ENCODE measurements at regions not wholly inside any gene's neighbourhood (a gene's known extent, or its start where the extent isn't known, plus 50 kb on each side); places are given as distances from the start of the nearest gene placed in this dataset.

DNA sequence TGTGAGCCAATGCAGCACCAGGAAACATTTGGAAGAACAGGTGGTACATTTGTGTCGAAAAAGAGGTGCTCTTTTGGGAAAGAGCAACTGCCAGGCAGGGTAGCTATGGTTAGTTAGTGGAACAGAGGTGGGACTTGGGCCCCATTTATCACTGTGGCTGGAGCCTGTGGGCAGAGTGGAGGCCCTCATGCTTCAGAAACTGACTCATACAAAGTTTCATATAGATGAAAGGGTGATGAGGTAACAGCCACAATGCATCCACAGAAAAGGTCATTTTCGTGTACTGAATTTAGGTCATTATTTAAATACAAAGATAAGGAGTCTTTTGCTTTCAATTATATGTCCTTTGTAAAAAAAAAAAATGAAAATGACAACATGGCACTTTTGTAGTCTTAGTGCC, 76.4 kb upstream of the HS3ST5 start:
- TF ChIP-seq, protein P1, sequence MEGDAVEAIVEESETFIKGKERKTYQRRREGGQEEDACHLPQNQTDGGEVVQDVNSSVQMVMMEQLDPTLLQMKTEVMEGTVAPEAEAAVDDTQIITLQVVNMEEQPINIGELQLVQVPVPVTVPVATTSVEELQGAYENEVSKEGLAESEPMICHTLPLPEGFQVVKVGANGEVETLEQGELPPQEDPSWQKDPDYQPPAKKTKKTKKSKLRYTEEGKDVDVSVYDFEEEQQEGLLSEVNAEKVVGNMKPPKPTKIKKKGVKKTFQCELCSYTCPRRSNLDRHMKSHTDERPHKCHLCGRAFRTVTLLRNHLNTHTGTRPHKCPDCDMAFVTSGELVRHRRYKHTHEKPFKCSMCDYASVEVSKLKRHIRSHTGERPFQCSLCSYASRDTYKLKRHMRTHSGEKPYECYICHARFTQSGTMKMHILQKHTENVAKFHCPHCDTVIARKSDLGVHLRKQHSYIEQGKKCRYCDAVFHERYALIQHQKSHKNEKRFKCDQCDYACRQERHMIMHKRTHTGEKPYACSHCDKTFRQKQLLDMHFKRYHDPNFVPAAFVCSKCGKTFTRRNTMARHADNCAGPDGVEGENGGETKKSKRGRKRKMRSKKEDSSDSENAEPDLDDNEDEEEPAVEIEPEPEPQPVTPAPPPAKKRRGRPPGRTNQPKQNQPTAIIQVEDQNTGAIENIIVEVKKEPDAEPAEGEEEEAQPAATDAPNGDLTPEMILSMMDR (conservative IDR thresholded peaks at IDR 0.05; ENCODE audit: low read length): no peak
- DNase-seq (ENCODE audit: low read depth): no peak
- no peak overlapping the region for H3K4me3 ChIP-seq (ENCODE audit: low read length)

- DNase-seq (ENCODE audit: low read depth): no peak
- TF ChIP-seq, protein P1 (conservative IDR thresholded peaks at IDR 0.05; ENCODE audit: low read length): no peak
- no peak overlapping the region for H3K4me3 ChIP-seq (ENCODE audit: low read length)
Measured at GRCh38 chr6:114418304-114418972, 75.6 kb upstream of the HS3ST5 start.

DNA sequence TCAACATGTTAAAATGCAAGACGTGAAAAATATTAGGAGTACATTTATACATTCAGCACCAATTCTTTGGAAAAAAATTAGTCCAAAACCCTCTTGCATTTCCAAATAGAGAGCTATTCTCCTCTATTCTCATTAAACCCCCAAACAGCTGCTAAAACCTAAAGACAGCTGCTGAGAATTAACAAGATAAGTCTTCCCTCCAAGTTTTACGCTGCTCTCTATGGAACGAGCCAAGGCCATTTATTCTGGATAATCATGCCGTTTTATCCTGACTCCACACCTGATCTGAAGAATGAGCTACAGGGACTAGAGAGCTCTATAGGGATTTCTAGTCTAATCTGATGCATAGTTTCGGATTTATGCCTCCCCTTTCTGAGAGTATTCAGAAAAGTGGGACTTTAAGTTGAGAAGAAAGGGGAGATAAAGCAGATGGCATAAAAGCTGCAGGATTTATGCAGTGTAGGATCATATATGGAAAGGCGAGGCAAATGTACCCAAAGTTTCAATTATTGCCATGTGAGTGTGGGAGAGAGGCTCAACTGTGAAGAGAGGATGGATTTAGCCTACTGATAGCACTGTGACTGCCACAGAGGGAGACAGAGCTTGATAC, 64.7 kb upstream of the HS3ST5 start:
- H3K4me3 ChIP-seq (ENCODE audit: low read length): no peak overlapping the region
- no peak for DNase-seq (ENCODE audit: low read depth)
- TF ChIP-seq, protein P1 (conservative IDR thresholded peaks at IDR 0.05; ENCODE audit: low read length): no peak

DNA sequence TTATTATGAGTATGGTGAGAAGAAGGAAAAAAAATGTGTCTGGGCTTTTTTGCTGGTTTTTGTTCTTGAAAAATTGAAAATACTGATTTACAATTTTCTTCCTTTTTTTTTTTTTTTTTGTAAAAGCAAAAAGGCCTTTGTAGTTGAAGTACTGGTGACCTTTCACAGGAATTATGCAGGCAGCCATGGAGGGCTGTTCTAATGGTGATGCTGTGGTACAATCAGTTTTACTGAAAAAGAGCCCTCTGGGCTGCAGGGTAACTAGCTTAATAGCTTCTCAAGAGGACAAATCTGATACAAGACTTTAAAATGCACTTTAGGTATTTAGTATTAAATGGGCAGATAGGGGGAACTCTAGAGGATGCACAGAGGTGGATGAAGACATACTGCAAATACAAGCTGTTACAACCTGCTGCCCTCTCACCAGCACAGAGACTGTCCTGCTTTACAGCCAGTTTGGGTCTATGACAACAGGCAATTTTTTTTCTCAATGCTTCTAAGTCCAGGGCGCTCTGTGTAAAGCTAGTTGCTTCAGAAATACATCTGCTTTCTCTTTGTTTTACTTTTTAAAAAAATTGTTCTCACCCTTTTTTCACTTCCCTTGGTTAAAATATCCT, 61.6 kb upstream of the HS3ST5 start:
- no peak for DNase-seq (ENCODE audit: low read depth)
- TF ChIP-seq, protein P1 (conservative IDR thresholded peaks at IDR 0.05; ENCODE audit: low read length): no peak
- no peak overlapping the region for H3K4me3 ChIP-seq (ENCODE audit: low read length)

DNA sequence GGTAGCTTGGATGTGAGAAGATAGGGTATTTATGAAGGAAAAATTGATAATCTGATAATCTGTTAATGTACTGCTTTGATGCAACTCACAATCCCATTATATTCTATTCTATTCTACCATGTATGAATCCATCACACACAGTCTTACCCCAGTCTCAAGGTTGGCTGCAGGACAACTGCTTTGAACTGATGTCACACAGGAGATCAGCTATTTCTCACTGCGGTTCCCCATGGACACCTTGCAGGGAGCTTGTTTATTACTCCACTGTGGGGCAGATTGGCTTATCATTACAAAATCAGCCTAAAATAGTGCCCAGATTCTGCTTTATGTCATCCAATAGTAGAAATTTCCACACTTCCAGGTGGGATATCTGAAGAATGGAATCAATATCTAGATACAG, 61.0 kb upstream of the HS3ST5 start:
- H3K4me3 ChIP-seq (ENCODE audit: low read length): no peak overlapping the region
- no peak for DNase-seq (ENCODE audit: low read depth)
- TF ChIP-seq, protein P1 (conservative IDR thresholded peaks at IDR 0.05; ENCODE audit: low read length): no peak

DNA sequence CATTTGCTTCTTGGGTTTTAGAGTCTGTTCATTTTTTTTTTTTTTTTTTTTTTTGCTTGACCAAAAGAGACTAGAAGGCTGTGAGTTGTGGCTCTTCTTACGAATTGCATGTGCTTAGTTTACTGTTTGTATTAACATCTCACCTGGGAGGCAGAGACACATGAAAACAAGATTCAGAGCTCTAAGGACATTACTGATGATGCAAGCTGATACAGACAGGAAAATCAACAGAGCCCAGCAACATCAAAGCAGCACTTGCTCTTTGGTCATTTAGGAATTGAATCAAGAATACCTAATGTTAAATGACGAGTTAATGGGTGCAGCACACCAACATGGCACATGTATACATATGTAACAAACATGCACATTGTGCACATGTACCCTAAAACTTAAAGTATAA, 55.7 kb upstream of the HS3ST5 start:
- H3K4me3 ChIP-seq (ENCODE audit: low read length): no peak overlapping the region
- TF ChIP-seq, protein P1 (conservative IDR thresholded peaks at IDR 0.05; ENCODE audit: low read length): no peak
- DNase-seq (ENCODE audit: low read depth): no peak
